Brain microvascular endothelial cell (primary cell): ENCODE measurements at regions not wholly inside any gene's neighbourhood (a gene's known extent, or its start where the extent isn't known, plus 50 kb on each side); places are given as distances from the start of the nearest gene placed in this dataset.

Experiments
- DNase-seq: peaks from one replicate; pipeline ENCODE4 v3.0.0-alpha.2; 2020
- H3K27ac ChIP-seq: fragments of 250-450 bp; sonication (Bioruptor Pico); 2 replicates; pipeline ENCODE4 v1.5.1; 2020; ENCODE audit warnings: mild to moderate bottlenecking, moderate library complexity
- H3K27me3 ChIP-seq: fragments of 250-450 bp; sonication (Bioruptor Pico); replicated peaks from 2 replicates; pipeline ENCODE4 v1.5.1; 2020; ENCODE audit warnings: mild to moderate bottlenecking
- H3K36me3 ChIP-seq: fragments of 250-450 bp; sonication (Bioruptor Pico); replicated peaks from 2 replicates; pipeline ENCODE4 v1.5.1; 2020; ENCODE audit warnings: mild to moderate bottlenecking
- H3K4me3 ChIP-seq: 2 replicates; pipeline ENCODE4 v1.5.1; 2011; ENCODE audit warnings: low read depth, mild to moderate bottlenecking, control low read depth, low read length, moderate library complexity
- CTCF ChIP-seq: IDR thresholded peaks from 2 replicates; pipeline ENCODE4 v1.5.1; 2011; ENCODE audit warnings: low read depth, mild to moderate bottlenecking, moderate library complexity, low read length, control low read depth, inconsistent platforms; ENCODE audit errors: missing control alignments
- in situ Hi-C: cut with HindIII; loops from 2 replicates; pipeline ENCODE4 v1.10.0; 2017; ENCODE audit warnings: low sequenced_read_pairs, low pct_ligation_motif_present

- no peak for TF ChIP-seq CTCF
- in situ Hi-C loops, result no loop called here
- DNase-seq, result no peak
Observed at GRCh38 chr14:58813745-58814144, 176.0 kb downstream of the DACT1 start.

GRCh38 chr14:58814466-58814865 is 176.7 kb downstream of the DACT1 start:
- Histone ChIP-seq H3K4me3 (no peak overlapping the region), H3K27ac (no peak overlapping the region), H3K36me3 (no peaks in the 10 kb centered on the region), H3K27me3 (no peaks in the 10 kb centered on the region)
- no peak for TF ChIP-seq CTCF
- DNase-seq, result no peak
- in situ Hi-C loops, result no loop called here

More at GRCh38 chr14:58813745-58814144, 176.0 kb downstream of the DACT1 start:
- H3K4me3 ChIP-seq, result no peak overlapping the region
- H3K27me3 ChIP-seq, result no peaks in the 10 kb centered on the region
- H3K36me3 ChIP-seq, result no peaks in the 10 kb centered on the region
- H3K27ac ChIP-seq, result no peak overlapping the region

- no peak for TF ChIP-seq CTCF
- DNase-seq, result peak; percentile 72
- no peaks in the 10 kb centered on the region for H3K27me3 ChIP-seq
- H3K4me3 ChIP-seq, result no peak overlapping the region
- peak overlapping the region; percentile 14 for H3K27ac ChIP-seq
- in situ Hi-C loops, result no loop called here
- H3K36me3 ChIP-seq, result no peaks in the 10 kb centered on the region
Observed at GRCh38 chr14:58815161-58815701, 177.5 kb downstream of the DACT1 start.

GRCh38 chr14:58815794-58816193 is 178.0 kb downstream of the DACT1 start:
- Histone ChIP-seq H3K27me3 (no peaks in the 10 kb centered on the region), H3K36me3 (no peaks in the 10 kb centered on the region), H3K4me3 (no peak overlapping the region), H3K27ac (peak overlapping the region; percentile 7)
- no peak for TF ChIP-seq CTCF
- DNase-seq, result no peak
- in situ Hi-C loops, result no loop called here

GRCh38 chr14:58816416-58817115 is 178.8 kb downstream of the DACT1 start:
- TF ChIP-seq CTCF, result no peak
- Histone ChIP-seq H3K36me3 (no peaks in the 10 kb centered on the region), H3K27ac (no peak overlapping the region), H3K4me3 (no peak overlapping the region), H3K27me3 (no peaks in the 10 kb centered on the region)
- in situ Hi-C loops, result no loop called here
- DNase-seq, result no peak

- in situ Hi-C loops, result no loop called here
- Histone ChIP-seq H3K27me3 (no peaks in the 10 kb centered on the region), H3K4me3 (no peak overlapping the region), H3K36me3 (no peaks in the 10 kb centered on the region), H3K27ac (peak overlapping the region; percentile 11)
- TF ChIP-seq CTCF, result no peak
- no peak for DNase-seq
Observed at GRCh38 chr14:58817846-58818245, 180.1 kb downstream of the DACT1 start.
